OCI-LY7 (cell line): ENCODE measurements at regions not wholly inside any gene's neighbourhood (a gene's known extent, or its start where the extent isn't known, plus 50 kb on each side); places are given as distances from the start of the nearest gene placed in this dataset.

Source experiments
- BruUV-seq: library from RNA; stranded (reverse); fragments of 400-500 nt; replicated peaks from 2 replicates; lab custom pipeline; 2021; lab: Mats Ljungman, UMichigan
- CTCF ChIA-PET: fragments of 300-600 bp; sonication (Branson Sonifier 250); formaldehyde crosslinking; loops from one replicate; lab custom pipeline; 2022; ENCODE audit warnings: antibody characterized with exemption; ENCODE audit not compliant: unreplicated experiment; lab: Charles Lee
- POLR2A ChIA-PET: fragments of 300-600 bp; sonication (Branson Sonifier 250); formaldehyde crosslinking; loops from one replicate; lab custom pipeline; 2022; ENCODE audit warnings: antibody characterized with exemption; lab: Charles Lee
- DNase-seq: peaks from one replicate; pipeline ENCODE4 v3.0.0-alpha.2; 2015; ENCODE audit warnings: low spot score
- H2AFZ ChIP-seq: fragments of 200-600 bp; sonication (generic), shearing (Covaris generic); 2 replicates; pipeline ENCODE4 v1.6.1; 2014; ENCODE audit warnings: mild to moderate bottlenecking, antibody characterized with exemption, low read length, moderate library complexity
- H3K27ac ChIP-seq: fragments of 200-600 bp; sonication (generic); 2 replicates; pipeline ENCODE4 v1.5.1; 2014; ENCODE audit warnings: mixed run types, low read depth, mild to moderate bottlenecking, moderate library complexity, low read length, inconsistent platforms; ENCODE audit not compliant: poor library complexity, severe bottlenecking
- H3K36me3 ChIP-seq: fragments of 200-600 bp; sonication (generic); 2 replicates; pipeline ENCODE4 v1.6.1; 2014; ENCODE audit warnings: mild to moderate bottlenecking, antibody characterized with exemption, low read length, moderate library complexity, mixed read lengths; ENCODE audit not compliant: insufficient read depth
- H3K4me1 ChIP-seq: fragments of 200-600 bp; sonication (generic); 2 replicates; pipeline ENCODE4 v1.5.1; 2014; ENCODE audit warnings: mild to moderate bottlenecking, low read length; ENCODE audit not compliant: insufficient read depth, poor library complexity, severe bottlenecking
- H3K4me2 ChIP-seq: fragments of 200-600 bp; sonication (generic); 2 replicates; pipeline ENCODE4 v1.6.1; 2014; ENCODE audit warnings: mild to moderate bottlenecking, low read length
- H3K4me3 ChIP-seq: fragments of 200-600 bp; sonication (generic); 2 replicates; pipeline ENCODE4 v1.5.1; 2014; ENCODE audit warnings: mild to moderate bottlenecking, low read depth, low read length; ENCODE audit not compliant: poor library complexity, severe bottlenecking
- H3K79me2 ChIP-seq: fragments of 200-600 bp; sonication (generic); 2 replicates; pipeline ENCODE4 v1.6.1; 2016; ENCODE audit warnings: low read depth, mild to moderate bottlenecking, low read length, moderate library complexity, mixed read lengths; ENCODE audit not compliant: insufficient read depth
- H3K9me2 ChIP-seq: fragments of 200-600 bp; sonication (generic); 2 replicates; pipeline ENCODE4 v1.6.1; 2016; ENCODE audit warnings: mild to moderate bottlenecking, low read length, mixed read lengths; ENCODE audit not compliant: insufficient read depth
- H3K9me3 ChIP-seq: fragments of 200-600 bp; sonication (generic); 2 replicates; pipeline ENCODE4 v1.6.1; 2014; ENCODE audit warnings: mild to moderate bottlenecking, mixed run types, low read length, mixed read lengths
- H4K20me1 ChIP-seq: fragments of 200-600 bp; sonication (generic); 2 replicates; pipeline ENCODE4 v1.6.1; 2014; ENCODE audit warnings: mild to moderate bottlenecking, antibody characterized with exemption, low read length, moderate library complexity, mixed read lengths; ENCODE audit not compliant: insufficient read depth
- EZH2phosphoT487 ChIP-seq: fragments of 200-600 bp; sonication (generic); IDR thresholded peaks from 2 replicates; pipeline ENCODE4 v1.6.1; 2018; ENCODE audit warnings: low read depth, borderline replicate concordance, mild to moderate bottlenecking, mixed run types, antibody characterized with exemption, low read length, moderate library complexity, mixed read lengths
- intact Hi-C: fragments of 100-400 bp; cut with micrococcal nuclease; formaldehyde crosslinking; loops from one replicate; pipeline ENCODE4 v1.10.0; 2022; ENCODE audit not compliant: unreplicated experiment
- TF ChIP-seq, protein P1 (sequence below): fragments of 200-600 bp; sonication (generic); conservative IDR thresholded peaks from 2 replicates; pipeline ENCODE4 v1.5.1; 2014; ENCODE audit warnings: mild to moderate bottlenecking, antibody characterized with exemption, low read length, moderate library complexity, mixed read lengths

DNA sequence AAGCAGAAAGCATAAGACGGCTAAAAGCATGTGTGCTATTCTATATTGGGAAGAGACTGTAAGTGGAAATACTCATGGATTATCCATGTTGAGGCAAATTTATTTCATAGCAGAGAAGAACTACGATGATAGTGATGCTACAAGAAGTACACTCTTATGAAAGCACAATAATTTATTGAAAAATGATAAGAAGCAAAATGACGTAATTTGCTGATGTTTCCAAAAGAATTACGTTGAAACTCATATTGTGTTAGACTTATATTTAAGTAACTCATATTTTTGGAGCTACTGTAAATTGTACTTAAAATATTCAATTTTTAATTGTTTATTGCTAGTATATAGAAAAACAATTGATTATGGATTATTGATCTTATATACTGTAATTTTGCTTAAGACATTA, 1622.5 kb downstream of the REEP3 start:
- Histone ChIP-seq H3K79me2 (no peaks in the 10 kb centered on the region), H3K9me2 (no peaks in the 10 kb centered on the region), H3K4me2 (no peak overlapping the region), H3K36me3 (no peaks in the 10 kb centered on the region), H2AFZ (no peak overlapping the region), H3K9me3 (no peaks in the 10 kb centered on the region), H3K4me1 (no peaks in the 10 kb centered on the region), H4K20me1 (no peaks in the 10 kb centered on the region), H3K4me3 (no peak overlapping the region), H3K27ac (no peak overlapping the region)
- no TSS peak for BruUV-seq
- DNase-seq, result no peak
- no peak for TF ChIP-seq EZH2phosphoT487
- TF ChIP-seq, protein P1, sequence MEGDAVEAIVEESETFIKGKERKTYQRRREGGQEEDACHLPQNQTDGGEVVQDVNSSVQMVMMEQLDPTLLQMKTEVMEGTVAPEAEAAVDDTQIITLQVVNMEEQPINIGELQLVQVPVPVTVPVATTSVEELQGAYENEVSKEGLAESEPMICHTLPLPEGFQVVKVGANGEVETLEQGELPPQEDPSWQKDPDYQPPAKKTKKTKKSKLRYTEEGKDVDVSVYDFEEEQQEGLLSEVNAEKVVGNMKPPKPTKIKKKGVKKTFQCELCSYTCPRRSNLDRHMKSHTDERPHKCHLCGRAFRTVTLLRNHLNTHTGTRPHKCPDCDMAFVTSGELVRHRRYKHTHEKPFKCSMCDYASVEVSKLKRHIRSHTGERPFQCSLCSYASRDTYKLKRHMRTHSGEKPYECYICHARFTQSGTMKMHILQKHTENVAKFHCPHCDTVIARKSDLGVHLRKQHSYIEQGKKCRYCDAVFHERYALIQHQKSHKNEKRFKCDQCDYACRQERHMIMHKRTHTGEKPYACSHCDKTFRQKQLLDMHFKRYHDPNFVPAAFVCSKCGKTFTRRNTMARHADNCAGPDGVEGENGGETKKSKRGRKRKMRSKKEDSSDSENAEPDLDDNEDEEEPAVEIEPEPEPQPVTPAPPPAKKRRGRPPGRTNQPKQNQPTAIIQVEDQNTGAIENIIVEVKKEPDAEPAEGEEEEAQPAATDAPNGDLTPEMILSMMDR, result no peak
- ChIA-PET CTCF (no interaction called here), POLR2A (interaction anchor here (0.5 kb wide), 2 partner anchors 186 to 1451 kb away, joined by 3 read pairs; no protein-coding TSS in a partner anchor)
- intact Hi-C loops, result no loop called here

DNA sequence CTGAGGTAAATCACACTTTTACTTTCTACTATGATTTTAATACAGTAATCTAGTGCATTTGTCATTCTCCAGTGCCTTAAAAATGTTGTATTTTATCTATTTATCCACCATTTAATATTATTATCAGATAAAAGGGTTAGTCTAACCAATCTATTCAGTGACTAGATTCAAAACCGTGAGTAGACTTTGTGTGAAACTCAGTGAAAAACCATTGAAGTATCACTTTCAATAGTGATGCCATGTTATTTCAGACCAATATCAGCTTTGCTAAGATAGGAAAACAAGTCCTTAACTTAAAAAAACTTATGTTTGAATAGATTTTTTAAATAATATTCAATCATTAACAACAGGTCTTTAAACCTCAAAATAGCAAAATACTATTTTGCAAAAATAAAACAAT, 1628.7 kb downstream of the REEP3 start:
- no peak for TF ChIP-seq EZH2phosphoT487
- TF ChIP-seq, protein P1, result no peak
- H2AFZ ChIP-seq, result no peak overlapping the region
- no peak overlapping the region for H3K27ac ChIP-seq
- no peak for DNase-seq
- no peak overlapping the region for H3K4me2 ChIP-seq
- ChIA-PET CTCF (no interaction called here), POLR2A (no interaction called here)
- H3K4me3 ChIP-seq, result no peak overlapping the region
- intact Hi-C loops, result no loop called here
- no TSS peak for BruUV-seq
- no peaks in the 10 kb centered on the region for H4K20me1 ChIP-seq
- H3K9me3 ChIP-seq, result no peaks in the 10 kb centered on the region
- H3K79me2 ChIP-seq, result no peaks in the 10 kb centered on the region
- H3K36me3 ChIP-seq, result no peaks in the 10 kb centered on the region
- no peaks in the 10 kb centered on the region for H3K9me2 ChIP-seq
- H3K4me1 ChIP-seq, result no peaks in the 10 kb centered on the region

DNA sequence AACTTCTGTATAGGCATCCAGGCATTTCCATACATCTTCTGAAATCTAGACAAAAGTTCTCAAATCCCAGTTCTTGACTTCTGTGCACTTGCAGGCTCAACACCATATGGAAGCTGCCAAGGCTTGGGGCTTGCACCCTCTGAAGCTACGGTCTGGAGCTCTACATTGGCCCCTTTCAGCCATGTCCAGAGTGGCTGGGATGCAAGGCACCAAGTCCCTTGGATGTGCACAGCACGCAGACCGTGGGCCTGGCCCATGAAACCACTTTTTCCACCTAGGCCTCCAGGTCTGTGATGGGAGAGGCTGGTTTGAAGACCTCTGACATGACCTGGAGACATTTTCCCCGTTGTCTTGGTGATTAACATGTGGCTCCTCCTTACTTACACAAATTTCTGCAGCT, 1645.1 kb downstream of the REEP3 start:
- H3K9me3 ChIP-seq, result no peaks in the 10 kb centered on the region
- ChIA-PET CTCF (no interaction called here), POLR2A (interaction anchor here (0.7 kb wide), 1 partner anchor 199 kb away, joined by 3 read pairs; no protein-coding TSS in a partner anchor)
- H3K4me1 ChIP-seq, result no peaks in the 10 kb centered on the region
- no peaks in the 10 kb centered on the region for H4K20me1 ChIP-seq
- H3K4me2 ChIP-seq, result no peak overlapping the region
- no peaks in the 10 kb centered on the region for H3K36me3 ChIP-seq
- no peaks in the 10 kb centered on the region for H3K9me2 ChIP-seq
- BruUV-seq, result no TSS peak
- TF ChIP-seq, protein P1, result no peak
- no peak for TF ChIP-seq EZH2phosphoT487
- H3K27ac ChIP-seq, result no peak overlapping the region
- H3K79me2 ChIP-seq, result no peaks in the 10 kb centered on the region
- no peak overlapping the region for H3K4me3 ChIP-seq
- no peak for DNase-seq
- H2AFZ ChIP-seq, result no peak overlapping the region
- intact Hi-C loops, result no loop called here
